ENCODE measurements at regions not wholly inside any gene's neighbourhood (a gene's known extent, or its start where the extent isn't known, plus 50 kb on each side); places are given as distances from the start of the nearest gene placed in this dataset.

GRCh38 chr18:22624176-22624575 is 206.5 kb upstream of the CTAGE1 start:
- DNase-seq (ENCODE audit: low read depth, low spot score): no peak

GRCh38 chr18:22625406-22625805 is 207.7 kb upstream of the CTAGE1 start:
- no peak for DNase-seq (ENCODE audit: low read depth, low spot score)

- no peak for DNase-seq (ENCODE audit: low read depth, low spot score)
Observed at GRCh38 chr18:22626771-22627170, 209.1 kb upstream of the CTAGE1 start.

DNA sequence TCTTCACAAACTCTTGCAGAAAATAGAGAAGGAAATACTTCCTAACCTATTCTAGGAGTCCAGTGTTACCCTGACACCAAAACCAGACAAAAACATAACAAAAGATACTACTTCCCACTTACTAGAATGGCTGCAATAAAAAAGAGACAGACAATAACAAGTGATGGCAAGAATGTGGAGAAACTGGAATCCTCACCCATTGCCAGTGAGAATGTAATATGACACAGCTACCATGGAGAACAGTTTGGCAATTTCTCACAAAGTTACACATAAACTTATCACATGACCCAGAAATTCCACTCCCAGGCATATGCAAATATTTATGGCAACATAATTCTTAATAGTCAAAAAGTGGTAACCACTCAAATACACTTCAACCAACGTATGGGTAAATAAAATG is 209.8 kb upstream of the CTAGE1 start:
- no peak for DNase-seq (ENCODE audit: low read depth, low spot score)

DNA sequence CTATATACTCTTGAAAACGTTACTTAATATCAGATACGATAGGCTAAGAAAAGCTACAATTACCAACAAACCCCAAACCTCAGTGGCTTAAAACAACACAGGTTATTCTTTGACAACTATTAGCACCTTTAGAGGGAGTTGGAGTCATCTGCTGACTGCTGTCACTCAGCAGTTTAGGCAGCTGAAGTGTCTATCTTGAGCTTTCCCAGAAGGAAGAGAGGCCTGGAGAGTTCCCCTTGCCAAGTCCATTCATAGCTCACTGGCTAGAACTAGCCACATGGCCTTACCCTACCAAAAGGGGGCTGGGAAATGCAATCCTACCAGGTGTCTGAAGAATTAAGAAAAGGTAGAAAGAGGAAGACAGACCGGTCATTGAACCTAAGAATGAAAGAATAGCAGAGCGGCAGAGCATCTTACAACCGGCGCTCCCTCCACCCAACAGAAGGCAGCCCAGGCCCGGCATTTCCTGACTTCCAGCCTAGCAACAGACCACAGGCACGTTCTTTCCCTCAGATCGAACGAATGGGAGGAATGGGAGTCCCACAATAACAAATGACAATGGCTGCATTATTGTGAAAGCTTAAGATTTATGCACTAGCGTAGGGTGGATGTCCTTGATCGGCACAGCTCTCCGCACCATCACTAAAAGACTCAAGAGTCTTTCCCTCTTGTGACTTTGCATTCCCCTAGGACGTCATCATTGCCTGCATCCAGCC is 211.2 kb upstream of the CTAGE1 start:
- DNase-seq (ENCODE audit: low read depth, low spot score): no peak

DNA sequence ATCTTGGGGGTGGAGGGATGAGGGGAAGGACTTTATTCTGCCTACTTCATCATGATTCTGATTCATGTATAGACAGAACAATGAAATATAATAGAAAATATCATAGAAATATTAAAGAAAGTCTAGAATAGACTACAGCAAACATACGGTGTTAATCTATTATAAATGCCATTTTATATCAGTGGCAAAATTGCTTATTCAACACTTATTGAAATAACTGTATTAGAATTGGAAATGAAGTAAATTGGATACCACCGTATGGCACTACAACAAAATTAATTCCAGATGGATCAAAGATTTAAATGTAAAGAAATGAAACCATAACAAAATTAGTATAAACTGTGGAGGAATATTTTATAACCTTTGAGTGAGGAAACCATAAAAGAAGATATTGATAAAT is 213.3 kb upstream of the CTAGE1 start:
- no peak for DNase-seq (ENCODE audit: low read depth, low spot score)

- no peak for DNase-seq (ENCODE audit: low read depth, low spot score)
Observed at GRCh38 chr18:22632191-22632590, 214.5 kb upstream of the CTAGE1 start.

GRCh38 chr18:22634464-22634863 is 216.7 kb upstream of the CTAGE1 start:
- DNase-seq (ENCODE audit: low read depth, low spot score): no peak

DNA sequence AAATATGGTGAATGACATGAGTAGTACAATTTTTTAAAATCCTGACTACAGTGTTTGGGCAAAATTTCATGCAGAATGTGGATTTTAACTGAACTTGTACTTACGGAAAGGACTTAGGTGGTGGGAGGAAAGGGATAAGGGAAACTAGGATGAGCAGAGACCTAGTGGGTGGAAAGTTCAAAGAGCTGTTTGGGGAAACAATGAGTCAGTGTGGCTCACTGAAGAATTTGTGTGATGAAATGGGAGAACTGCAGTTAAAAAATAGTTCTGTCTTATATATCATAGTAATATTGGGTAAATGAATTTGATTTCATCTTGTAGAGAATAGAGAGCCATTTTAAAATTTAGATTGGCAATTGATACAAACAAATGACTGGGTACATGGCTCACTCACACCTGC is 220.1 kb upstream of the CTAGE1 start:
- DNase-seq (ENCODE audit: low read depth, low spot score): no peak

DNA sequence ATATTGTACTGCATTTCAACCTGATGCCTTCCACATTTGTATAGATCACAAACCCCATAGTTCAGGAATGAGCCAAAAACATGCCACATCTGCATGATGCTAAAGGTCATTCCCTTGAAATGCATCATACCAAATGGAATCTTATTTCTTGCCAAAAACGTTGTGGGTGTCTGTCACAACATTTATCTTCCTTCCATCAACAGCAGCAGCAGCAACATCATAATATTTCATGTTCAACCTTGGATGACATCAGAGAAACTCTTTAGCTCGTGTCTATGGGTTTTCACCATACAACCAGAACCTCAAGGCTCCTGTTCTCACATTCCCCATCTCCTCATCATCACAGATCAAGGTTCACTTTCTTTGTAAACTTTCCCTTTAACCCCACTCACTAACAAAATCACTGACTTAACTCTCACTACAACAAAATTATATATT is 221.3 kb upstream of the CTAGE1 start:
- no peak for DNase-seq (ENCODE audit: low read depth, low spot score)

DNA sequence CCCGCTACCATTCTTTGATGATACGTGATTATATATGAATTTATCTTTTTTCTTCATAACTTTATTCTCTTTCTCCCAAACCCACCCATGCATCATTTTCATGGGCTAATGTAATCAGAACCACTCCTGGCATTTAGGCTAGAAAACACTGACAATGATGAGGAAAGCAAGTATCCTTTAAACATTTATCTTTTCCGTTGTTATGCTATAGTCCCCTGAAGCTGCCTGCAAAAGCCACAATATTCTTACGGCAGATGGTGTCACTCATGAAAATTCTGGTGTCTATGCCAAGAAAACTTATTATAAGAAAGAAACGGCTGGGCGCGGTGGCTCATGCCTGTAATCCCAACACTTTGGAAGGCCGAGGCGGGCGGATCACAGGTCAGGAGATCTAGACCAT is 221.8 kb upstream of the CTAGE1 start:
- DNase-seq (ENCODE audit: low read depth, low spot score): no peak

DNA sequence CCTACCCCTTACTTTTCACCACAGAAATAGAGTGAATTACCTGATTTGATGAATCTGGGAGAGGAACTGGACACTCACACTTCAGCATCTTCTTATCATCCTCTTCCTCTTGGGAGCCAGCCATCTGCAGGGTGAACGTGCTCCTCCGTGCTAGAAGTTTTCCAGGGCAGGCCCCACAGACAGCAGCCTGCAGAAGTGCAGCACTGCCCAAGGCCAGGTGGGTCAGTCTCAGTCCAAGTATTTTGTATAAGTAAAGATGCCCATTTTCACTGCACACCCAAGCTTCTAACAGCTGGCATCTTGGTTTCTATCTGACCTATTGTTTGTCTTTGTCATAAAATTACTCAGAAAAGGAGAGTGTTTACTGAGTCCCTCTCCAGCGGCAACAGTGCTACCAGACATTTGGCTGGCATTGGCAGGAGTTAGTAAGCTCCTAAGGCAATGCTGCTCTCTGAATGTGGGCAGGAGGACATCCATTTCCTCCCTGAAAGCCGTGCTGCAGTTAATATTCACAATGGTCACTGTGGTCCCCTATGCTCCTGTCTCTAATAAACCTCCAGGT is 222.6 kb upstream of the CTAGE1 start:
- no peak for DNase-seq (ENCODE audit: low read depth, low spot score)

DNA sequence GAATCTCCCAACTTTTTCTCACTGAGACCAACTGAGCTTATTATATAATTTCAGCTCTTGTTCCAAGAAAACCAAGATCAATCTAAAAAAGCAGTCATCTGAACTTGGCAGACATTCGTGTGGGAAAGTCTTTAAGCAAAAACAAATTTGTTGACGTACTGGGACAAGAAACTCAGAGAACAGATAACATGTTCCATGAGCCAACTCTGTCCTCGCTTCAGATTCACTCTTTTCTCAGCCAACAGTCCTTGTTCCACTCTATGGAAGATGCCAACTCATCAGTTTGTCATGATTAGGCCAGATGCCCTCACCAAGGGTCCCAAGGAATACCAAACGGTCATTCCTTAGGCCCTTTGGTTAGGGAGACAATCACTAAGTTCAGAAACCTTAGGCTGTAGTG is 224.2 kb upstream of the CTAGE1 start:
- DNase-seq (ENCODE audit: low read depth, low spot score): no peak

- no peak for DNase-seq (ENCODE audit: low read depth, low spot score)
Observed at GRCh38 chr18:22643731-22644130, 226.0 kb upstream of the CTAGE1 start.

DNA sequence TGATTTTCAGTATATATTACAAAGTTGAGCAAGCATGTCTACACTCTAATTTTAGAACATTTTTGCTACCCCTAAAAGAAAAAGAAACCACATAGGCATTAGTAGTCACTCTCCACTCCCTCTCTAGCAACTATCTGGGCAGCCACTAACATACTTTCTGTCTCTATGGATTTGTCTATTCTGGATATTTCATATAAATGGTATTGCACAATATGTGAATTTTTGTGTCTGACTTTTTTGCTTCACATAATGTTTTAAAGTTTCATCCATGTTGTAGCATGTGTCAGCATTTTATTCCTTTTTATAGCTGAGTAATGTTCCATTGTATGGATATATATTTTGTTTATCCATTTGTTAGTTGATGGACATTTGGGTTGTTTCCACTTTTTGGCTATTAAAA is 232.5 kb upstream of the CTAGE1 start:
- no peak for DNase-seq (ENCODE audit: low read depth, low spot score)

- no peak for DNase-seq (ENCODE audit: low read depth, low spot score)
Observed at GRCh38 chr18:22657619-22658018, 239.9 kb upstream of the CTAGE1 start.

GRCh38 chr18:22658318-22658717 is 240.6 kb upstream of the CTAGE1 start:
- no peak for DNase-seq (ENCODE audit: low read depth, low spot score)

DNA sequence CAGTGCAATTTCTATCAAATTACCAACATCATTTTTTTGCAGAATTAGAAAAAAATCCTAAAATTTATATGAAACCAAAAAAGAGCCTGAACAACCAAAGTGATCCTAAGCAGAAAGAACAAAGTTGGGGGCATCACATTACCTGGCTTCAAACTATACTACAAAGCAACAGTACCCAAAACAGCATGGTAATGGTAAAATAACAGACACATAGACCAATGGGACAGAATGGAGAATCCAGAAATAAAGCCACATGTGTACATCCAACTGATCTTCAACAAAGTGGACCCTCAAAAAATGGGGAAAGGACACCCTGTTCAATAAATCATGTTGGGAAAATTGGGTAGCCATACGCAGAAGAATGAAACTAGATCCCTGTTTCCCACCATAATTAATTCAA is 245.7 kb upstream of the CTAGE1 start:
- no peak for DNase-seq (ENCODE audit: low read depth, low spot score)

DNA sequence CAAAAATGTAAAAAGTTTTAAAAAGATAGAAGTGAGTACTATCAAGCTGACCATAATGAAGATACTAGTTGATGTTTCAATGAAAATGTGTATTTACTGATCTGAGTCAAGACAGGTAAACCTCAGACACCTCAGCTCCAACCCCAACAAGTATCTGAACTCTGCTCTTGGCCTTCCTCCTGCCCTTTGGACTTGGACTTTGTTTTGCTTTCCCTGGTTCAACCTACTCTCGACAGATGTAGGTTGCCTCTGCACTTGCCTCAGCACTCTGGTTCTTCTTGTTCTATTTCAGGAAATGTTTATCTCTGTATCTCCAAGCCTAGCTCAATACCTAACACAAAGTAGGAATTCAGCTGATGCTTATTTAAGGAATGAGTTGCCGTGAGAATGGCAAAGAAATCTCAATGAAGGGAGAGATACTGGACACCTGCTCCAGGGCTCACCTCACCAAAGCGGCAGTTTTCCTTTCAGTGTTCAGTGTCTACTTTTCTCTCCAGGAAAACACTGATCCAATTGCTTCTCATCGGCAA is 248.8 kb upstream of the CTAGE1 start:
- no peak for DNase-seq (ENCODE audit: low read depth, low spot score)

- no peak for DNase-seq (ENCODE audit: low read depth, low spot score)
Observed at GRCh38 chr18:22667156-22667555, 249.4 kb upstream of the CTAGE1 start.

GRCh38 chr18:22667616-22668422 is 250.1 kb upstream of the CTAGE1 start:
- DNase-seq (ENCODE audit: low read depth, low spot score): peak; percentile 88

DNA sequence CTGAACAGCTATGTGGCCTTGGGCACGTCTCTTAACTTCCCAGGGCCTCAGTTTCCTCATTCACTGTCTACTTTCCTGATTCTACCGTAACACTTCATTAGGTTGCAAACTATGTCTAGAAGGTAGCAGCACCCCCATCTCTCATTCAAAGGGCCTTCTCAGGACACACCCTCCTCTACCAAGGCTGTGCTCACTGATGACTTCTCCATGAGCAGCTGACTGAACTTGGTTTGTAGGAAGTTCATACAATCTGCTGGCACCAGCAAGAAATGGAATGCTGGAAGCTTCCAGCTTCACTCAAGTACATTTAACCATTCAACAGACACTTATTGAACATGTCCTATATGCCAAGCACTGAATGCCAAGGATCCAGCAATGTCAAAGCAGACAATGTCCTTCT is 250.8 kb upstream of the CTAGE1 start:
- DNase-seq (ENCODE audit: low read depth, low spot score): no peak

All from pulmonary artery endothelial cell (primary cell).